GM12873 (cell line): ENCODE measurements at regions not wholly inside any gene's neighbourhood (a gene's known extent, or its start where the extent isn't known, plus 50 kb on each side); places are given as distances from the start of the nearest gene placed in this dataset.

Experiments used
- CTCF ChIP-seq: IDR thresholded peaks from 2 replicates; pipeline ENCODE4 v1.5.1; 2012; ENCODE audit warnings: low read depth, mild to moderate bottlenecking, moderate library complexity, low read length, control low read depth; ENCODE audit not compliant: insufficient read depth; ENCODE audit errors: missing control alignments

GRCh38 chr1:229119876-229120275 is 151.0 kb upstream of the RAB4A start:
- TF ChIP-seq CTCF, result no peak

- no peak for TF ChIP-seq CTCF
Observed at GRCh38 chr1:229121845-229122436, 149.0 kb upstream of the RAB4A start.

GRCh38 chr1:229122606-229123005 is 148.3 kb upstream of the RAB4A start:
- no peak for TF ChIP-seq CTCF

GRCh38 chr1:229124116-229124515 is 146.8 kb upstream of the RAB4A start:
- no peak for TF ChIP-seq CTCF

- TF ChIP-seq CTCF, result no peak
Observed at GRCh38 chr1:229124520-229125124, 146.3 kb upstream of the RAB4A start.

- no peak for TF ChIP-seq CTCF
Observed at GRCh38 chr1:229127301-229127700, 143.6 kb upstream of the RAB4A start.

- no peak for TF ChIP-seq CTCF
Observed at GRCh38 chr1:229128066-229128608, 142.8 kb upstream of the RAB4A start.
